ENCODE measurements at regions not wholly inside any gene's neighbourhood (a gene's known extent, or its start where the extent isn't known, plus 50 kb on each side); places are given as distances from the start of the nearest gene placed in this dataset.
"Not testable (repeated sequence)": the region's sequence is repeated elsewhere in the genome, so short reads cannot be mapped to it uniquely, and the experiment has no call there.

DNA sequence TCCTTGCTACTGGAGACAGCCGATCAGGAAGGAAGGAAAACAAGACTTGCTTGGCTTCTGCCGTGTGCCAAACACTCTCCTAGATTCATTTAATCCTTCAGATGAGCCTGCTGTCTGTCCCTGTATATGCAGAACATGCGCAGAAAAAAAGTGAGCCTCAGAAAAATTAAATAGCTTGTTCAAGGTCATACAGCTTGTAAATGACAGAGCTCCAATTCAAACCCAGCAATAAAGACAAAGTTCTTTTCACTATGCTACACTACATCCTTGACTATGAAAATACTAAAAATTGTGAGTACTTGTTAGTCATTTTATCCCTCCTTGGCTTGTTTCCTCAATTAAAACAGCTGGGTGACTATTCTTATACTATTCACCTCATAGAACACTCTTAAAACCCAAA lies 121.4 kb downstream of the KCNRG start:
- Histone ChIP-seq H3K4me1 (ENCODE audit: control insufficient read depth in 5 of 5, insufficient read depth in 5 of 5, low read length in 5 of 5) (peaks cover 0 to 28% (median 0%) of the 10 kb centered on the region in 5 donors), H3K9ac (ENCODE audit: insufficient read depth in 1 of 2, low read length in 2 of 2) (no peak overlapping the region), H3K4me3 (no peak overlapping the region), H3K27ac (ENCODE audit: low read depth in 1 of 2, low read length in 1 of 2) (no peak overlapping the region), H3K27me3 (ENCODE audit: control insufficient read depth in 3 of 3, insufficient read depth in 3 of 3, low read length in 2 of 3) (peaks cover 0 to 32% (median 29%) of the 10 kb centered on the region in 3 donors), H3K9me3 (ENCODE audit: control insufficient read depth in 4 of 4, insufficient read depth in 3 of 4, low read length in 3 of 4) (no peaks in the 10 kb centered on the region), H3K36me3 (ENCODE audit: control insufficient read depth in 4 of 4, insufficient read depth in 4 of 4, low read length in 4 of 4) (no peaks in the 10 kb centered on the region)
- TF ChIP-seq, protein P1, sequence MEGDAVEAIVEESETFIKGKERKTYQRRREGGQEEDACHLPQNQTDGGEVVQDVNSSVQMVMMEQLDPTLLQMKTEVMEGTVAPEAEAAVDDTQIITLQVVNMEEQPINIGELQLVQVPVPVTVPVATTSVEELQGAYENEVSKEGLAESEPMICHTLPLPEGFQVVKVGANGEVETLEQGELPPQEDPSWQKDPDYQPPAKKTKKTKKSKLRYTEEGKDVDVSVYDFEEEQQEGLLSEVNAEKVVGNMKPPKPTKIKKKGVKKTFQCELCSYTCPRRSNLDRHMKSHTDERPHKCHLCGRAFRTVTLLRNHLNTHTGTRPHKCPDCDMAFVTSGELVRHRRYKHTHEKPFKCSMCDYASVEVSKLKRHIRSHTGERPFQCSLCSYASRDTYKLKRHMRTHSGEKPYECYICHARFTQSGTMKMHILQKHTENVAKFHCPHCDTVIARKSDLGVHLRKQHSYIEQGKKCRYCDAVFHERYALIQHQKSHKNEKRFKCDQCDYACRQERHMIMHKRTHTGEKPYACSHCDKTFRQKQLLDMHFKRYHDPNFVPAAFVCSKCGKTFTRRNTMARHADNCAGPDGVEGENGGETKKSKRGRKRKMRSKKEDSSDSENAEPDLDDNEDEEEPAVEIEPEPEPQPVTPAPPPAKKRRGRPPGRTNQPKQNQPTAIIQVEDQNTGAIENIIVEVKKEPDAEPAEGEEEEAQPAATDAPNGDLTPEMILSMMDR (IDR thresholded peaks at IDR 0.05; ENCODE audit: control extremely low read depth, extremely low read depth): no peak
- ATAC-seq (ENCODE audit: insufficient read depth, low FRiP score): no peak
- 64 to 78% methylated on average over 3 of the region's 3 CpGs for WGBS, 2 donors
- no peak for DNase-seq

DNA sequence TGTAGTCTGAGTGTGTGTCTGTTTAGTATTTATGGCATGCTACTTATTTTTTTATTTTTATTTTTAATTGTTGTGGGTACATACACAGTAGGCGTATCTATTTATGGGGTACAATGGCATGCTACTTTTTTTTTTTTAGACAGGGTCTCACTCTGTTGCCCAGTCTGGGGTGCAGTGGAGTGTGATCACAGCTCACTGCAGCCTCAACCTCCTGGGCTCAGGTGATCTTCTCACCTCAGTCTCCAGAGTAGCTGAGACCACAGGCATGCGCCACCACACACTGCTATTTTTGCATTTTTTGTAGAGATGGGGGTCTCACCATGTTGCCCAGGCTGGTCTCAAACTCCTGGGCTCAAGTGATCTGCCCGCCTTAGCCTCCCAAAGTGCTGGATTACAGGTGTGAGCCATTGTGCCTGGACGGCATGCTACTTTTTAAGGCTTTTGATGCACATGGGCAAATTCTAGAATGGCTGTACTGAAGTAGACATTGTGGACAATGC lies 124.2 kb downstream of the KCNRG start:
- not testable (repeated sequence) for DNase-seq; ATAC-seq (ENCODE audit: insufficient read depth, low FRiP score); H3K9me3 ChIP-seq (ENCODE audit: control insufficient read depth in 4 of 4, insufficient read depth in 3 of 4, low read length in 3 of 4); H3K27ac ChIP-seq (ENCODE audit: low read depth in 1 of 2, low read length in 1 of 2); H3K36me3 ChIP-seq (ENCODE audit: control insufficient read depth in 4 of 4, insufficient read depth in 4 of 4, low read length in 4 of 4); H3K9ac ChIP-seq (ENCODE audit: insufficient read depth in 1 of 2, low read length in 2 of 2); H3K4me3 ChIP-seq
- peaks cover 0 to 17% (median 0%) of the 10 kb centered on the region in 5 donors for H3K4me1 ChIP-seq (ENCODE audit: control insufficient read depth in 5 of 5, insufficient read depth in 5 of 5, low read length in 5 of 5)
- H3K27me3 ChIP-seq (ENCODE audit: control insufficient read depth in 3 of 3, insufficient read depth in 3 of 3, low read length in 2 of 3): peaks cover 0 to 13% (median 2%) of the 10 kb centered on the region in 3 donors
- WGBS, 2 donors: 97 to 98% methylated on average over 4 of the region's 4 CpGs

DNA sequence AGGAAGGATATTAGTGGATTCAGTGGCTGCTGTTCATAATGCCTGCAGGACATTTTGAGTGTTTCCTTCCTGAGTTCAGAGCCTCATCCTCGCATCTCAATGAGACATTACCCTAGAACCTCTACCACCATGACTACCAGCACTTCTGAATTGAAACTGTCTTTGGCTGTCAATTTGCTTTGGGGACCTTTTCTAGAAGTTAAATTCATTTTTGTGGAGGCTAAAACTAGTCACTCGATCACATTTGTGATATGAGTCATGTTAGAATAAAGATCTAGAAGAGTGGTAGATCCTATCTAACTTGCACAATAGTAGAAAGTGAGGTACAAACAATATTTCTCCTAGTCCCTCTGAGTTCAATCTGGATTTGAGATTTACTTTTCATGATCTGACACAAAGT lies 124.9 kb downstream of the KCNRG start:
- H3K27me3 ChIP-seq (ENCODE audit: control insufficient read depth in 3 of 3, insufficient read depth in 3 of 3, low read length in 2 of 3): peaks cover 0 to 11% (median 2%) of the 10 kb centered on the region in 3 donors
- H3K9me3 ChIP-seq (ENCODE audit: control insufficient read depth in 4 of 4, insufficient read depth in 3 of 4, low read length in 3 of 4): no peaks in the 10 kb centered on the region
- TF ChIP-seq, protein P1 (IDR thresholded peaks at IDR 0.05; ENCODE audit: control extremely low read depth, extremely low read depth): no peak
- WGBS, 2 donors: 62 to 63% methylated on average over 2 of the region's 2 CpGs
- H3K36me3 ChIP-seq (ENCODE audit: control insufficient read depth in 4 of 4, insufficient read depth in 4 of 4, low read length in 4 of 4): no peaks in the 10 kb centered on the region
- ATAC-seq (ENCODE audit: insufficient read depth, low FRiP score): no peak
- H3K9ac ChIP-seq (ENCODE audit: insufficient read depth in 1 of 2, low read length in 2 of 2): no peak overlapping the region
- H3K4me3 ChIP-seq: no peak overlapping the region
- DNase-seq: no peak
- H3K4me1 ChIP-seq (ENCODE audit: control insufficient read depth in 5 of 5, insufficient read depth in 5 of 5, low read length in 5 of 5): peaks cover 0 to 17% (median 0%) of the 10 kb centered on the region in 5 donors
- H3K27ac ChIP-seq (ENCODE audit: low read depth in 1 of 2, low read length in 1 of 2): no peak overlapping the region

DNA sequence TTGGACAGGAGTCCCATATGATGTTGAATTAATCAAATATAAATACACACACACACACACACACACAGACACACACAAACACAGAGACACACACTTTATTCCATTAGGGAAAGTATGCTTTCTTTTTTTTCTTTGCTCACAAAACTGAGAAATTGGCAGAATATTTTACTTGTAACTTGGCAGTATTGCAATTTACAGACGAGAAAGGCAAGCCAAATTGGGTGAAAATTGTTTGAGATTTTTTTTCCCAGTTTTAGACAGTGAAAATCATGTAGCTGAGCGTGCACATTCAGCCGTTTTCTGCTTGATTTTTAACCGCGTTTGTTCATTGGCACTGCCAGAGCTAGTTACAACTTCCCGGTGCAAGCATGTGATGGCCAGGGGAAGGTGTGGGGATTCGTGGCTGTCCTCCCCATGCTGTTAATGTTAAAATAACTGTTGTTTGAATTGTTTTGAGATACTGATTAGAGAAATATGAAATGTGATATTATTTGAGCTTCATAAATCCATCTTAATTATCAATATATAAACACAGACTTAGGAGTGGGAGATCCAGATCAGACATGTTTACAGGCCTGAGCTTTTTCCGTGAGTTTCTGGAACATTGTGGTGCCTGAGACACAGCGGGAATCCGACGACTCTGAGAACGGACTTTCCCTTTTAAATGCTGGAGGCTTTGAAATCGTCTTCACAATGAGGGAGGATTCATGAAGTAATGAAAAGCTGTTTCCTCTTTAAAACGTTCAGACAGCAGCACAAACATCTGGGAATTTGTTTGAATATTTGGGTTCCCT lies 125.5 kb downstream of the KCNRG start:
- 39 to 50% methylated on average over 14 of the region's 14 CpGs for WGBS, 2 donors
- Histone ChIP-seq H3K9ac (ENCODE audit: insufficient read depth in 1 of 2, low read length in 2 of 2) (peak overlapping the region in 1 of 2 donors; percentile 30), H3K27ac (ENCODE audit: low read depth in 1 of 2, low read length in 1 of 2) (no peak overlapping the region), H3K9me3 (ENCODE audit: control insufficient read depth in 4 of 4, insufficient read depth in 3 of 4, low read length in 3 of 4) (no peaks in the 10 kb centered on the region), H3K4me3 (no peak overlapping the region), H3K36me3 (ENCODE audit: control insufficient read depth in 4 of 4, insufficient read depth in 4 of 4, low read length in 4 of 4) (no peaks in the 10 kb centered on the region), H3K4me1 (ENCODE audit: control insufficient read depth in 5 of 5, insufficient read depth in 5 of 5, low read length in 5 of 5) (peaks cover 0 to 17% (median 0%) of the 10 kb centered on the region in 5 donors), H3K27me3 (ENCODE audit: control insufficient read depth in 3 of 3, insufficient read depth in 3 of 3, low read length in 2 of 3) (peaks cover 0 to 6% (median under 1%) of the 10 kb centered on the region in 3 donors)
- TF ChIP-seq, protein P1 (IDR thresholded peaks at IDR 0.05; ENCODE audit: control extremely low read depth, extremely low read depth): no peak
- DNase-seq (peak; percentile 35 to 78 (median 70)), ATAC-seq (ENCODE audit: insufficient read depth, low FRiP score) (peak; percentile 47)

Measured in lung (tissue), 11 donors.